HG03196 (cell line): ENCODE measurements at regions not wholly inside any gene's neighbourhood (a gene's known extent, or its start where the extent isn't known, plus 50 kb on each side); places are given as distances from the start of the nearest gene placed in this dataset.

ENCODE experiments used
- ATAC-seq: cut with Tn5 transposase; IDR thresholded peaks from one replicate; pipeline ENCODE4 v1.9.1; 2021; ENCODE audit not compliant: unreplicated experiment

DNA sequence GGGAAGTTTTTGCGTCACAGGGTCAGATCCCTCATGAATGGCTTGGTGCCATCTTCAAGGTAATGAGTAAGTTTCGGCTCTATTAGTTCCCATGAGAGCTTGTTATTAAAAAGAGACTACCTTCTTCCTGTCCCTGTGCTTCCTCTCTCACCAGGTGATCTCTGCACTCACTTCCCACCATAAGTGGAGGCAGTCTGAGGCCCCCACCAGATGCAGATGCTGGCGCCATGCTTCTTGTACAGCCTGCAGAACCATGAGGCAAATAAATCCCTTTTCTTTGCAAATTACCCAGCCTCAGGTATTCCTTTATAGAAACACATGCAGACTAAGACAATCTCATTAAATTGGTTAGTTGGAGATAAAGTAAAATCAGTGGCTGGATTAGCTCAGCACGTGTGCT, 75.6 kb upstream of the RFC3 start:
- no peak for ATAC-seq

- peak; percentile 79 for ATAC-seq
Observed at GRCh38 chr13:33743438-33744368, 74.2 kb upstream of the RFC3 start.

- no peak for ATAC-seq
Observed at GRCh38 chr13:33744589-33745369, 73.2 kb upstream of the RFC3 start.

DNA sequence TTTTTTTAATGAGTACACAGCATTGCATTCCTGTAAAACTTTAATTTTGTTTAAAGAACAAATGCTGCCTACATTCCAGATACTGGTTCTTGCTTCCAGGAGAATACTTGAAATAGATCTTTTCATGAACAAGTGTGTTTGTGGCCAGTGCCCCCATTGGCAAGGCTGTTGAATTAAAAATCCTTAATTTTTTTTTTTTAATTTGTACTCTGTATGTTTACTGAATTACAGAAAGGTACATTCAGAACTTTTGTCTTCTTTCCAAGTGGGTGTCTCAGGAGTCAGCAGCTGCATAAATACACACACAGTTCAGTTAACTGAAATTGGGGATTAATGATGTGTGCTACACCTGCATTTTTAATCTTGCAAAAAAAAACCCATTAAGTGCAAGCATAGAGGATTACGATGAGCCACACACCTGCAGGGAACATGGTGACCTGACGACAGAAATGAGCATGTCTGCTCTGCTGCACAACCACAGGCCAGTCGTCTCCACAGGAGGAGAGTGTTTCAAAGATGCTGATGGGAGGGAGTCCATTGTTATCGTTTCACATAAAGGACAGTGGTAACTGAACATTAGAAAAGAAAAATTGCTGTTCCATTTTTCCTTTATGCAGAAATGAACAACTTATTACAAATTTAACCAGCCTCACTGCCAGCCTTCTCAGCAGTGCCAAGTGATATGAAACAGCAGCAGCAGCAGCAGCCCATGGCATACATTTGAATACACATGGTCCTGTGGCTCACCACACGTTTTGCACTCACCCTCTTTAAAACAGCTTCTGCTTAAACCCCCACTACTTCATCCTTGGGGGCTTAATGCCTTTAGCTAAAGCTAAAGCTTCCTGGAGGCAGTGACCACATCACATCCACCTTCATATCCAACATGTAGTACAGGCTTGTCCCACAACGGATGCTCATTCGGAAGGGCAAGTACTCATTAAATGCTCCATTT, 72.3 kb upstream of the RFC3 start:
- peak; percentile 66 for ATAC-seq

DNA sequence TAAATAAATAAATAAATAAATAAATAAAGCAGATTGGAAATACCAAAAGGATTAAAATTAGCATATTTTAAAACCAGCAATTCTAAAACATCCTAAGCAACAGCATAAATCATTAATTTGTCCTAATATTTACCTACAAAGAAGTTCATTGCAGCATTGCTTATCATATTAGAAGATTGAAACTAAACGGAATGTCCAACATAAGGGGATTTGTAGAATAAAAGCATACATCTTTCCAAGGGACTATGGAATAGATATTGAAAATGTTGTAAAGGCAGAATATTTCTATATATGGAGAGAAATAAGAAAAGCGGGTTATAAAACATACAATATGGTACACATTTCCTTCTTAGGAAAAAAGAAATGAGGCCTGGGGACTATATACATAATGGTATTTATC, 71.1 kb upstream of the RFC3 start:
- no peak for ATAC-seq

GRCh38 chr13:33751151-33751550, 66.8 kb upstream of the RFC3 start:
- no peak for ATAC-seq

DNA sequence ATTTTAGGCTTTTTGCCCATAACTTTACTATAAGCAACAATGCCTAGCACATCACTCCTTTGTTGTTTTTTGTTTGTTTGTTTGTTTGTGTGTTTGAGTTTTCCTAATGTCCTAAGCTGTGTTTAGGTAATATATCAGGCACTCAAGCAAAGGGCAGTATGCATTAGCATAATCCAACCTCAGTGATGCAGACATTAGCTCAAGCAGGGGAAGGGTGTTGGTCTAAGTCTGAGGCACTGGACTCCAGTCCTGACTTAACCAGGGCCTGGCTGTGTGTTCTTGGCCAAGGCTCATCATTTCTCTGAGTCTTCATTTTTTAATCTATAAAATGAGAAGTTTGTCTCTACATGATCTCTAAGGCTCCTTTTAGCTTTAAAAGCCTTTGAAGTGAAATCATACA, 65.9 kb upstream of the RFC3 start:
- ATAC-seq = no peak

GRCh38 chr13:33752597-33752996, 65.4 kb upstream of the RFC3 start:
- ATAC-seq = no peak

- ATAC-seq = no peak
Observed at GRCh38 chr13:33756929-33757328, 61.0 kb upstream of the RFC3 start.

DNA sequence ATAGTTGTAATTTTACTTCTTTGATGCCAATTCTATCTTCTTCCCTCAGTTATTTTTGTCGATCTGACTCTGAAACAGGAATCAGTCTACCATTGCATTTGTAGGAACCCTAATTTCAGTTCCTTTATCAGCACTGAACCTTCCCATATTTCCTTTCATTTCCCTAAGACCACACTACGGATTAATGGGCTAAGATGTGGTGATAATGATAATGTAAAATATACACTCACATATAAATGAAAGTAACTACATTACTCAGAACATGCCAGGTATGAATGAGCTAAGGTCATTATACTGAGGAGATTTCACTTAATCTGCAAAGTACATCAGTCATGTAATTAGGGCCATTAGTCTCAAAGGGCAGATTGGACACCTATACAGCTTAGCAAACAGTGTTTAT, 60.2 kb upstream of the RFC3 start:
- ATAC-seq = peak; percentile 57

DNA sequence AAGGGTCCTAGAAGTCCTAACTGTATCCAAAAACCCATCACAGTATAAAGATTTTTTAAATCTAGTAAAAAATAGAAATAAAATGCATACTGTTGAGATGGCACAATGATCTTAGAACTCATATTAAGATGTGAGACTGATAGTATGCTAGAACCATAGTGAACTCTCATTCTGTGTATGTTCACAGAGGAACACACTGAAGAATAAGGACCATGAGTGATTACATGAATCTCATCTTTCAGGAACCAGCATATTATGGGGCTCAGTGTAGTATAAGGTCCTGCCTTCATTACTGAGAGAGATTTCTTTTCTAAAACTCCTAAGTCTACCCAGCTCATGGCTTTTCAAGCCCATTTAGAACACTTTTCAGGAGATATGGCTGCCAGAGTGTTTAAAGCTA, 59.8 kb upstream of the RFC3 start:
- ATAC-seq = peak; percentile 34

- ATAC-seq = no peak
Observed at GRCh38 chr13:33761740-33762139, 56.2 kb upstream of the RFC3 start.

- ATAC-seq = no peak
Observed at GRCh38 chr13:33763021-33763420, 54.9 kb upstream of the RFC3 start.

- no peak for ATAC-seq
Observed at GRCh38 chr13:33764716-33765115, 53.2 kb upstream of the RFC3 start.

DNA sequence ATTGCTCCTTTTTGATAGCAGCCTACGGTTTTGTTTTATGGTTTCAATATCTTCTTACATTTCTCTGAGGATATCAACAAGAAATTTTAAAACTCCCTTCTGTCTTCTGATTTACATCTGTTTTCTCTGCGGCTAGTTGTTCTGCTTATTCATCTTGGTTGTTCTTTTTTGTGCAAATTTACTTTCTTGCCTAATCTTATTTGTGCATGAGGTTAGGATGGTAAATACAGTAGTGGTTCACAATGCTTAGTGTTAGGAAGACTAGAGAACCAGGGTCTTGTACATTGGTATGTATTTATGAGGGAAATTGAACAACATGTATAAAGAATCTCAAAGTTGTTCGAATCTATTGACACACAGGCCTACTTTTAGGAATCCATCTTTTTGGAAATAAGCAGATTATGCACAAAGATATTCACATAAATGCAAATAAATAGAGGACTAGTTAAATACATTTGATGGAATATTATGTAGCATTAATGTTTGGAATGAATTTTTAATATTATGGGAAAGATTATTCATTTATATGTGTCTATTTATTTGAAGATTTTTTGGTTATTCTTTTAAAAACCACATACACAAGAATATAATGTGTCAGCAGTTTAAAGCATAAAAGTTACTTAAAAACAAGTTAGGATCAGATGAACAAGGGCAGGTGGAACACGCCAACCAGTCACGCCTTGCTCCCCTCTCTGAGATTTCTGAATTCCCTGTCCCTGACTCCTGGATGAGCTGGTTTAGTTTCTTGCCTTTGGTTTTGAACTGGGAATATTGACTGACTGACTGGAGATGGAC, 51.4 kb upstream of the RFC3 start:
- ATAC-seq = no peak

DNA sequence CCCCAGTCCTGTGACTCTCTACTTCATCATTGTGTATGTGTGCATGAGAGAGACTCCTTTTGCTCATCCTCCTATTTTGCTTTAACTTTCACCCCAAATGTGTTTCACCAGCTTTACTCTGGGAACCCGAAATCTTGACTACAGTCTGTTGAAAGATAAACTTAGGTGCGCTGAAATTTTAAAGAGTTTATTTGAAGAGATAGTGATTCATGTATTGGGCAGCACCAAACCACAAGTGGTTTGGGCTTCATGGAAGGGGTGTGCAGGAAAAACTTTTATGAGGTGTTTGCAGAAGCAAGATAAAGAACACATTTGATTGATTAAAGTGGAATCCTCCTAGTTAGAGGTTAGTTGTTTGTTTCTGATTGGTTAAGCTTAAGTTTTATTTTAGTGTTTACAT, 50.8 kb upstream of the RFC3 start:
- no peak for ATAC-seq
